Activated CD8-positive, alpha-beta memory T cell treated with anti-CD3 and anti-CD28 coated beads, Interleukin-2, amount 50 U/mL, for 4 hours (primary cell): ENCODE measurements at regions not wholly inside any gene's neighbourhood (a gene's known extent, or its start where the extent isn't known, plus 50 kb on each side); places are given as distances from the start of the nearest gene placed in this dataset.
"Not testable (repeated sequence)": the region's sequence is repeated elsewhere in the genome, so short reads cannot be mapped to it uniquely, and the experiment has no call there.

Experiments used
- DNase-seq: peaks from one replicate; pipeline ENCODE4 v3.0.0-alpha.2; 2020

DNA sequence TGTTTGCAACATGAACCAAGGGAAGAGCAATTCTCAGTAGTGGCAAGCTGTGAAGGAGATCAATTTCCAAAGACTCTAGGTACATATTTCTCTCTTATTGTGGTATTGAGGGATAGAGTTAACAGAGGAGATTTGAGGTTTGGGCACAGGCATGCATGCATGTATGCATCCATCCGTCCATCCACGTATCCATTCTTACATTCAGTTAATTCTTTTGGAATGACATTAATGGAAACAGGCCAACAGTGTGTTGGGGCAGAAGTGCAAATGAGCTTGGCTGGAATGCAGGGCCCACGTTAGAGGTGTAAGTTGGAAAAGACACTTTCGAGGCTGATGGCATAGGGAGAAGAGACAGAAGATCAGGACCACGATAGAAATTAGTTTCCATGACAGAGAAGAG lies 216.9 kb upstream of the PELI2 start:
- DNase-seq, result no peak

DNA sequence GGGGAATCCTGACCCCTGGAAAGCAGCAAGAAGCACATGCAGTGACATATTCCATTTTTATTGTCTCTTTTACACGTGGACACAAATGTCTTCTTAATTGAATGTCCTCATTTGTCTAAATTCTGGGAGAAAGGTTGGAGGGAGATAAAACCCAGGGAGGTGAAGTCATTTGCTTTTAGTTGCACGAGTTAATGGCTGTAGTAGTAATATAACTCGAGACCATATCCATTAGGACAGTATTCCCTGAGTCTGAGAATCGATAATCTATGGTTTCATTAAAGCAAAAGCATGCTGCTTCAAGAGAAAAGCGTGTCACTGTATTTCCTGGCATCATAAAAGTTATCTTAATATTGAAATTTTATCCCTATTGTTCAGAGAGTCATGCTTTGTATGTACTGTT lies 216.0 kb upstream of the PELI2 start:
- no peak for DNase-seq

DNA sequence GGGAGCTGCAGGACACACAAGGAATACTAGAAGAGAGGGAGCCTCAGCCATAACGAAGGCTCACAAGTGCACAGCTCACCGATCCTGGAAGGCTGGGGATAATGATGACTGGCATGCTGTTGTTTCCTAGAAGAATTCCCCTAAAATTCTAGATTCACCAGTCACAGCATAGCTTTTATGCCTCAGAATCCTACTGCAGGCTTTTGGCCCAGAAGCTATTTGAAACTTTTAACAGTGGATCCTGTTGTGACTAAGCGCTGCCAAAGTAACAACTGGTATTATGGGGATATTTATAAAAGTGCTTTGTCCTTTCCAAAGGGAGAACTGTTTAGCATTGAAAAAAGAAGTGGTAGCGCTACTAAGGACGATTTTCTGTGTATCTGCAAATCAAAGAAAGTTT lies 214.1 kb upstream of the PELI2 start:
- DNase-seq, result no peak

DNA sequence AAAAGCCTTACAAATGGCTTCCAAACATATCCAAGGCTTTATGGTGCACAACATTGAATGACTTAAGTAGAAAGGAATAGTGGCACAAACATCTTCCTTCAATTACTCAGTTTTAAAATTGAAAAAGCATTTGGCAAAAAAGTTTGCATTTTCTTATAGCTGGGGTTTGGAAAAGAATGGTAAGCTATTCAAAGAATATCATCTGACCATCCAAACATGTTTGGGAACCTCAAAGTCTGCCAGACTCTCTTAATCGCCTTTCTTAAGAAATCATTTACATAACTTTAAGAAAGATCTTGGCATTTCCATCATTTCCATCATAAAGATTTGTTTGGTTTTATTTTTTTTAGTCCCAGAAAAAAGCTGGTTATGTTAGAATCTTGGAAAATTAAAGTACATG lies 210.1 kb upstream of the PELI2 start:
- no peak for DNase-seq

DNA sequence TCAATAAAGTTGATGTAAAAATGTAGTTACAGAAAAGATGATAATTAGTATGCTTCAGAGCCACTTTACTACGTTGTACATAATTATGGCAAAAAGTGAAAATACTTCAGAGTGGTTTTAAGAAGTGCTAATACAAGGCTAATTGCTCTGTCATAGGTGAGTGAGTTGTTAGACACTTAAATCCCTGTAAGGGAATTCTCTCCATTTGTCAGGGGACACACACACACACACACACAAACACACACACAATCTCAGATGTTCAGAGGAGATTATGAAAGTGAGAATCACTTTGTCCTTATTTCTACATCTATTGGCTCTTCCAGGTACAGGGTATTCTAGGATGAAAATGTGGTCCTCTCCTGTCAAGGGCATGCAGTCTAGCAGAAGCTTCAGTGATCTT lies 208.3 kb upstream of the PELI2 start:
- no peak for DNase-seq

DNA sequence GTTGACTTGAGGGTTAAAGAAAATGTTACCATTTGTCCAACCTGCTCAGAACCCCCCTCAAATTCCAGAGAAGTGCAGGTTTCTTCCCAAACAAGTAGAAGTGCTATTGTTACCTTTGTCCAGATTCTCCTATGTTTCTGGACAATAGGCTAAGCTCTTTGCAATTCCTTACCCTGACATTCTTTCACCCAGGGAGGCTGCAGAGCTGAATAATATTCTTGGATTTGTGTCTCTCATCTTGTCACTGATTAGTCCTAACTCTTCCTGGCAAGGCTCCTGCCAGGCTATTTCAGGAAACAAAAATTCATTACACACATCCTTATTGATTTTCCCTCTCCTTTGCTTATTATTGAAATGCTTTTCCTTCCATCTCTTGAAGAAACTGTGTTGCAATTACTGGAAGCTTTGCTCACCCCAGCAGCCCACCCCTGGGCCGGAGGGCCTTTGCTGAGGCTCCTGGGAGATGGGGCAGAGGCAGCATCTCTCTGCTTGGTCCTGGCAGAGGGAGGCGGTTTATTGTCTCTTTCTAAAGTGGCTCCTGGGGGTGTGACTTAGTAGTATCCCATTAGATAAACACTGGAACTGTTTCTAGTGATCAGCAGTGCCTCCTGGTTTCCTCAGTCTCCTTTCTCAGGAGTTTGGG lies 207.5 kb upstream of the PELI2 start:
- DNase-seq, result no peak

DNA sequence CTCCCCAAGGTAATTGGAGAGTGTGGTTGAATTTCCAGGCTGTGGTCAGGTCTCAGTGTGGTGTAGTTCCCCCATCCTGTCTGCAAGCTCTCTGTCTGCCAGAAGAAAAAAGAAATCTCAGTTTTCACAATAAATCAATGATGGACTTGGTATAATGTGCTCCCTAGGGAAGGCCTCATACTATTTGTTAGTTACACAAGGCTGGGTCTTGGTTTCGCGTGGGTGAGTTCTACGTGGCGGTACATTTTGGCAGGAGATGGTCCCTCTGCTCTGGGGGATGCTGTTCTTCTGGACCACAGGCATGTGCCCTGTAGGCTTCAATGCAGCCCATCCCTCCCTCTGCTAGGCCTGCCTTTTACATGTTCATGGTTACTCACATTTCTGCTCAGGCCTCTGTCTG lies 206.4 kb upstream of the PELI2 start:
- DNase-seq, result no peak

DNA sequence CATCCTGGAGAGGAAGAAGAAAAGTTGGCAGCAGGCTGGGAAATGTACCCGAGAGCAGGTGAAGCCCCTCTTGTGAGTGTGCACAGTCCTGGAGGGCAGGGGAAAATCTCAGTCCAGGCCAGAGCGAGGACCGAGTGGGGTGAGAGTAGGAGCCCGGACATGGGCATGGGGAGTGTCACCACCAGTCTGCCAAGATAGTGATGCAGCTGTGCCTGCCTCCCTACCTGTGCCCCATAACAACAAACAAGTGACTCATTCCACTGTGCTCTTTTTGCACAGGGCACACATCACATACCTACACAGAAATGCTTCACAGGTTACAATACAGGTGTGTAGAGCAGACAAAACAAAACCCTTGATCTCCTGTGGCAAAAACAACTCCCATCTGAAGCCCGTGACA lies 205.9 kb upstream of the PELI2 start:
- no peak for DNase-seq

DNA sequence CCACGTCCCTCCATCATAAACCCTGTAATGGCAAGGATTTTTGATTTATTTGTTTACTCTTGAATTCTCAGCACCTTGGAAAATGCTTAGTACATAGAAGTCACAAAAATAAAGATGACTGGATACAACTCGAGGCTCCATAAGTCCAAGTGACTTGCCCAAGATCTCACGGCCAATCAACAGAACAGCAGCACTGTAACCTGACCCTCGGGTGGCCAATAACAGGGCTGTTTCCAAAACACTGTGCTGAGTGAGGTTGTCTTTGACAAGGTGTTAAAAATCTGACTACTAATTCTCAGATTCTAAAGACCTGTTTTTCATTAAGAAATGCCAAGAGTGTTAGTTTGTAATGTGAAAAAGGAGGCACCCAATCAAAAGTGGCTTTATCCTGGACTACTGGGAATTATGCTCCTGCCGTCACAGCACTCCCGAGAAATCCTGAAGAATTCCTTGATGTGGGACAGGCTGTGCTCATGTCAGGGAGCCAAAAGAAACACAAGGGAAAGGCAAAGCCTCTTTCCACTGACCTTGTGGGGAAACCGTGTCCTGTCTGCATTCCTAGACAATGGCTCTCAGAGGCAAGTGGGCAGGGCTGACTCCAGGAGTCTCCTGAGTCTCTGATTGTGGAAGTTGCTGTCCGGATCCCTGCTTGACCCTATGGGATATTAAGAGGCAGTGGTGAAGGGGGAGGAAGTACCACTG lies 204.7 kb upstream of the PELI2 start:
- no peak for DNase-seq

DNA sequence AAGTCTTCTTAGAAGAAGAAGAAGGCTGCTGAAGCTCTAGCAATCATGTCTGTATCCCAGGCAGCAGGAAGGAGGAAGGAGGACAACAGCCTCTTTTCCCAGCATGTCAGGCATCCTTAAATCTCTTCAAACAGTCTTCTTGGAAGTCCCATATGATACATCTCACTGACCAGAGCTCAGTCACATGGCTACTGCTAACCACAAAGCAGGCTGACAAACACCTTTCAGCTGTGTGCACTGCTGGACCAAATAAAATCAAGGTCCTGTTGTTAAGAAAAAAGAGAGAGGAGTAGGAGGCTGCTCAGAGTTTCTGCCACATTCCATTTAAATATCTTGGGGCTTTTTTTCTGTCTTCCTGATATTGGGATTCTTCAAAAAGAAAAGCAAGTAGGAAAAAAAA lies 203.4 kb upstream of the PELI2 start:
- DNase-seq, result no peak

DNA sequence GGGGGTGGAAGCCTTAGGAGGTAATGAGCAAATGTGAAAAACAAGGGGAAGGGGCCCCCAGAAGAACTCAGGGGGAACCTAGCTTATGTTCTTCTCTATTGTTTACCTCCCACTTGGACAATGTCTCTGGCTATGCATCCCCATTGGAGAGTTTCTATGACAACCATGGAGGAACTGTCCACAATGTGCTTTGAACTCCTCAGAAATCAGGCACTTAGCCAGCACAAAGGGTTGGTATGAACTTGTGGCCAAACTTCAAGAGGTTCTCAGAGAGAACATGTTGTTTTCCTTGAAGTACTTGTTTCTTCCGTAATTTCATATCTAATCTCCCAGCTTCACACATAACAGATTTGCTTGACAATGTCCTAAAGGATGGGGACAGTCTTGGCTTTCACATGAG lies 202.8 kb upstream of the PELI2 start:
- no peak for DNase-seq

DNA sequence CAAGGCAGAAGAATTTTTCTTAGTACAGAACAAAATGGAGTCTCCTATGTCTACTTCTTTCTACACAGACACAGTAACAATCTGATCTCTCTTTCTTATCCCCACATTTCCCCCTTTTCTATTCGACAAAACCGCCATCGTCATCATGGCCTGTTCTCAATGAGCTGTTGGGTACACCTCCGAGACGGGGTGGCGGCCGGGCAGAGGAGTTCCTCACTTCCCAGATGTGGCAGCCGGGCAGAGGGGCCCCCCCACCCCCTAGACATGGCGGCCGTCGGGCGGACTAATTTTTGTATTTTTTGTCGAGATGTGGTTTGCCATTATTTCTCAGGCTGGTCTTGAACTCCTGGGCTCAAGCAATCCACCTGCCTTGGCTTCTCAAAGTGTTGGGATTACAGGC lies 198.4 kb upstream of the PELI2 start:
- DNase-seq, result not testable (repeated sequence)

DNA sequence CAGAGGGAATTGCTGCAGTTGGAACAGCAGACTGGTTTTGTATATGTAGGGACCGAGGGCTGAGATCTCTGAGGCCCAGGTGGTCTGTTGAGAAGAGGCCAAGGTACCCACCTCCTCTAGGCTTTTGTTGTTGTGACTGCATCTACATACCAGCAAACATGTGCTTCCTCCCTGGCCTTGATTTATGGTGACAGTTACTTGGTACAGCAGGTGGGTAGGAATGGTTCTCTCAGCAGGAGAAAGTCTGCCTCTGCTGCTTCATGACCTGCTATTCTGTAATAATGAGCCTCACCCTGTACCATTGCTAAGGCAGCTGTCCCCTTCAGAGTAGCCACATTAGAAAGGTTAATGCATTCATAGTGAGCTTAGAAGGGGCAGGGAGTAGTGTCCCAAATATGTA lies 196.7 kb upstream of the PELI2 start:
- DNase-seq, result no peak

DNA sequence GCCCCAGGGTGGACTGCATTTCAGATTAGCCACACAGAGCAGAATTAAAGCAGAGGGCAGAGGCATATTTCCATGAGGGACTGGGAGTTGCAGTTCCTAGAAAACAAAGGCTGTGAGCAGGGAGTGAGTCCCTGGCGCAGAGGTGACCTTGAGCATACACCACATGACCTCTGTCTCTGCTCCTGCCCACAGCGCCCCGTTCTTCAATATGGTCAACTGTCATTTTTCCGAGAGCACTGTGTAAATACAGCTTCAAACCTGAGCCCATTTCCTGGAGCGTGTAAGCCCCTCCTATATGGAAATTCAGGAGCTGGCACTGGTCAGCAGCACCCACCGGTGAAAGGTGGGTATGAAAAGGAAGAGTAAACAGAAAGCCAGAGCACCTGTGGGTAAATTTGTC lies 192.2 kb upstream of the PELI2 start:
- no peak for DNase-seq

DNA sequence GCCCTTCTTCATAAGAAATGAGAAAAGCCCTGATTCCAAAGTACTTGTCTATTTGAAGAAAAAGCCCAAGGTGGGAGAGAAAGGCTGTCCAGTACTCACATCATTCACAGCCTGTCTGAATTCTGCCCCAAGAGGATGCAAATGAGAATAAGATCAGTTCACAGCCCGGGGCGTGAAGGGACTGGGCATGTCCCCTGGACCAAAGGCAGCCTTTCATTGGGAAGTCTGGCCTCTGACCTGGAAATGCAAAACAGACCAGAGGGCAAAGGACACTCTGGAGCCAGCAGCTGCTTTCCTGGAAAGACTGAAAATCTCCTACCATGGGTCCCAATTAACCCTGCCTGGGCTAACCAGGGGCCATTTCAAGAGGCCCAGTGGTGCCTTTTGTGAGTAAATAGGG lies 191.2 kb upstream of the PELI2 start:
- no peak for DNase-seq

DNA sequence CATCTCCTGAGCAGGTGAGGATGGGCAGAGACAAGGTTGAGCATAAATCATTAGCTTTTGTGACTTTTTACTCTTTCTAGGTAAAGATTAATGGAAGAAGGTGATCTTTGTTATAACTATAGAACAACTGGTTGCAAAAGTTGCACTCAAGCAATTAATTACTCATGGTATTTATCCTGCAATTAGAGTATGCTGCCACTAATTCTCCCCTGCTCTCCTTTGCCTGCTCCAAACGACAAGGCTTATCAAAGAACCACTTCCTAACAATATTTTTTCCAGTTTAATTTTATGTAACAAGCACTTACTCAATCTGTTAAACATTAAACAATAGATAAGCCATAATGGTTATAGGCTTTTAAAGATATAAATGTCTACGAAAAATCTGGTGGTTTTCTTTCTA lies 189.9 kb upstream of the PELI2 start:
- DNase-seq, result no peak

DNA sequence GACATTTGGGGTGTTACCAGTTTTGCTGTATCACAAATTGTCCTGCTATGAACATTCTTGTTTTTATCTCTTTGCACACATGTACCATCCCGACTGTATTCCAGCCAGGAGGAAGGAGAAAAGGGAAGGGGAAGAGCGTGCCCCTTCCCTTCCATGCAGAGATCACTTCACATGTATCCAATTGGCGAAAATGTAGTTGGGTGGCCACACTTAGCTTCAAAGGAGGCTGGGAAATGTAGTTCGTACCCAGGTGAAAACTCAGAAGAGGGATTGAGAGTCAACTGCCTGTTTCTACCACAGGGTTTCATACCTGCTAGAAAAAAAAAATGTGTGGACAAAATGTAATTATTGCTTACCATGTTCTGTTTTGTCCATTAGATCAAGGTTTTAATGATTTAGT lies 189.1 kb upstream of the PELI2 start:
- DNase-seq, result no peak

DNA sequence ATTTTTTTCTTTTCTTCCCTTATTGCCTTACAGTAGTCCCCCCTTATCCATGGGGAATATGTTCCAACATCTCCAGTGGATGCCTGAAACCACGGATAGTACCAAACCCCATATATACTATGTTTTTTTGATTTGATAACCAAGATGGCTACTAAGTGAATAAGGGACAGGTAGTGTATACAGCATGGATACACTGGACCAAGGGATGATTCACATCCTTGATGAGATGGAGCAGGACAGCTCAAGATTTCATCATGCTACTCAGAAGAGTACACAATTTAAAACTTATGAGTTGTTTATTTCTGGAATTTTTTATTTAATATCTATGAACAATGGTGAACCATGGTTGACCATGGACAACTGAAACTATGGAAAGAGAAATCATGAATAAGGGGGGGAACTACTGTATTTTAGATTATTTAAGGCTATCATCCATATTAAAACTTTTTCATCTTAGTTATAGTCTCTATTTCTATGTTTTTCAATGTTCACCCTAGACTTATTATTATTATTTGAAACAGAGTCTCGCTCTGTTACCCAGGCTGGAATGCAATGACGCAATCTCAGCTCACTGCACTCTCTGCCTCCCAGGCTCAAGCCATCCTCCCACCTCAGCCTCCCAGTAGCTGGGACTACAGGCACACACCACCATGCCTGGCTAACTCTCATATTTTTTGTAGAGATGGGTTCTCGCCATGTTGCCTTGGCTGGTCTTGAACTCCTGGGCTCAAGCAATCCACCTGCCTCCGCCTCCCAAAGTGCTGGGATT lies 188.0 kb upstream of the PELI2 start:
- DNase-seq, result no peak

DNA sequence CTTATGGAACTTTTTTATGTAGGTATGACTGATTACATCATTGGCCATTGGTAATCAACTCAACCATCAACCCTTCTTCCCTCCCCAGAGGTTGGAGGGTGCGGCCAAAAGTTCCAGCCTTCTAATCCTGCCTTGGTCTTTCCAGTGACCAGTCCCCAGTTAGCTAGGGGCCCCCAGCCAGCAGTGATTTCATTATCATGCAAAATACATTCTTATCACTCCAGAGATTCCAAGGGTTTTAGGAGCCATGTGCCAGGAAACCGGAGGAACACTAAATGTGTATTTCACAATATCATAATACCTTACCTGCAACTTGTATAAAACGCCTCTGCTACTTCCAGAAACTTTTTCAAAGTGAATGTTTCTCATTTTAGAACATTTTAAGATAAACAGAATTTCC lies 181.5 kb upstream of the PELI2 start:
- no peak for DNase-seq

DNA sequence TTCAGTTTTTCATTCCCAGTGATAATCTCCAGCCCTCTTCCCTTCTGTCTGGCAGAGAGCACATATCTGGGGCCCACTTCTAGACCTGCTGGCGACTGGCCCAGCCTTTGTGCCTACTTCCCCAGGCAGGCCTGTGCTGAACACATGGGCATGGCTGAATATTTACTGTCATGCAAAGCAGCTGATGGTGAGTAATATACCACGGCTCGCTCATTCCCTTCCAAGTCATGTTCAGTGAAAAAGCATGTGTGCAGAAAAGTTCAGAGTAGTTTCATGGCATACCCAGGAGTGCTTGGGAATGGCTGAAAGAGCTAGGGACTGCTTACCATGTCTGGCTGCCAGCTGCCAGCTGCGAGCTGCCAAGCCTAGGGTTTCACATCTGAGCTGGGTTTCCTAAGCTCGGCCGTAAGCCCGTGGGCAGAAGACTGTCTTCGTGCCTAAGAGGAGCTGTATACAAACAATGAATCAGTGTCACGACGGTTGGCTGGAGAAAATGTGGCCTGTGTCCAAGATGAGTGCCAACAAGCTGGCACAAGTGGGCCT lies 179.9 kb upstream of the PELI2 start:
- DNase-seq, result no peak

DNA sequence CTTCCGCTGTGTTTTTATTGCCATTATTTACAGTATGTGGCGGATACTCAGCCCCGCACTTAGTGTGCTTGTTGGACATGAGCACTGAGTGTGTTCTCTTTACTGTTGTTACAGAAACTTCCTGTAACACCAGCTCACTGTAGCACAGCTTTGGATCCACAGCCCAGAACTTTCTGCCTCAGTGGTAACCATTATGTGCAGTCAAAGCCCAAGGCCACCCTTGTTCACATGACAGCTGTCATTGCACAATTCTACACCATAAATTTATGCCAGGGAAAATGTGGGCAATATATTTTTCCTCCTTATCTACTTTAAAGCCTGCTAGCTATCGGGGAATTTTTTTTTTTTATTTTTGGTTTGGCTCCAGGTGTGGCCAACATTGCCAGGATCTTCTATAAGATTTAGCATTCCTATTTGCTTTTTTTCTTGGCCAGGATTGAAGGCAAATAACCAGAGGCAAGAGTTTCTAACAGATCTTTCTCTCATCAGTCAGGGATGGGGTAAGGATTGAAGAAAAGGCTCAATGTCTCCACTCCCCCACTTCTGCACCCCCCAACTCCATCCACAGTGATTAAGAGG lies 176.0 kb upstream of the PELI2 start:
- DNase-seq, result no peak

DNA sequence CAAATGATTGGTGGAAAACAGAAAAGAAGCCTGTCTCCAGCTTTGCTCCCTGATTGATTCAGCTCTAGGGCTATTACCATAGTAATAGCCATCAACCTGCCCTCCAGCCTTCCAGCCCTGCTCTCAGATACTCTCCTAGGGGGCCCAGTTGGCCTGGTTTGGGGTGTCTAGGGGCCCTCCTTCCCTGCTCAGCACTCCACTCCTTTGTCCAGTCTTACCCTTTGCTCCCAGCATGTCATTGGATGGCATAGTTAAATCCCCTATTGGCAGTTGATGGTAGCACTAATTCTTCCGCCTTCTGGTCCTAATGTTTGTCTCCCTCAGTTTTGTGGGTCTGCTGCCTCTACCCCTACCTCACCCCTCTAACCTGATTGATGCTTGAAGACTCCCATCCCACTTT lies 175.4 kb upstream of the PELI2 start:
- no peak for DNase-seq

DNA sequence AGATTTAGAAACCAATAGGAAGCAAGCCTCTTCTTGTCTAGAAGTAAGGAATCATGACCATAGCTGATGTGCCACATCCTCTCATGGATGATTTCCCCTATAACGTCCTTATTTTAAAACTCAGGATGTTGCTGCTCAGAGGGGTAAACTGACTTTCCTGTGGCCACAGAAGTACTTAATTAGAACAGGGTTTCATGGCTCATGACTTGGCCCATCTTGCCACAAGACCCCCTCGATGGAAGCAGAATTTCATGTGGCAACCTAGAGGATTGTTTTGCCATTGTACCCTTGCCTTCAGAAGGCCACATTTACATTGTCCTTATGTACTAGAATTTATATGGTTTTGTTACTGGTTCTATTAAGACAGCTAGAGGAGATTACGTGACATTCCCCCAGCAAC lies 173.5 kb upstream of the PELI2 start:
- DNase-seq, result no peak

DNA sequence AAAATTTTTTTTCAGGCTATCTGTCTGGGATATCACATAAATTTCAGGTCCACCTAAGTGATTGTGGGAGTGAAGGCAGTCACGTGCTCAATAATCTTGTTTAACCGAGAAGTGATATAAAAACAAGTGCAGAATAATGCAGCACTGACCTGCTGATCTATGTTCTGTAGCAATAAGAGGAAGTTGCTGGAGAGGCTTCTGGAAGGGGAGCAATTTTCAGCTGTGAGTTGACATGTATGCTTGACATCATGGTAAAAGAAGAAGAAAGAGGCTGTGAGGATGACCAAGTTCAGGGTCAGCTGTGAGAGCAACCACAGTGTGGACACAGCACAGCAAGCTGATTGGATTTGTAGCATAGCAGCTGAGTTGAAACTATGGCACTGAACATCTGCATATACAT lies 172.0 kb upstream of the PELI2 start:
- DNase-seq, result no peak
